Neural cell (in vitro differentiated cells): ENCODE measurements at regions not wholly inside any gene's neighbourhood (a gene's known extent, or its start where the extent isn't known, plus 50 kb on each side); places are given as distances from the start of the nearest gene placed in this dataset.

Experiments
- H2AFZ ChIP-seq: fragments of 200-600, 300-800 bp; sonication (generic), shearing (Covaris generic); 2 replicates; pipeline ENCODE4 v1.6.0; 2014; ENCODE audit warnings: low read depth, mild to moderate bottlenecking, antibody characterized with exemption, low read length, moderate library complexity
- H3F3A ChIP-seq: fragments of 200-600 bp; shearing (Covaris generic); 2 replicates; pipeline ENCODE4 v1.6.1; 2016; ENCODE audit warnings: mild to moderate bottlenecking, moderate library complexity, mixed read lengths, antibody characterized with exemption, low read length; ENCODE audit not compliant: insufficient read depth, poor library complexity, severe bottlenecking
- H3K27ac ChIP-seq: fragments of 200-600, 300-800 bp; sonication (generic), shearing (Covaris generic); 2 replicates; pipeline ENCODE4 v1.5.1; 2014; ENCODE audit warnings: mild to moderate bottlenecking, low read length, moderate library complexity
- H3K27me3 ChIP-seq: fragments of 300-800, 200-600 bp; sonication (generic), shearing (Covaris generic); 2 replicates; pipeline ENCODE4 v1.6.0; 2014; ENCODE audit warnings: mild to moderate bottlenecking, low read depth, low read length, moderate library complexity; ENCODE audit not compliant: insufficient read depth
- H3K36me3 ChIP-seq: fragments of 300-800, 200-600 bp; sonication (generic), shearing (Covaris generic); 2 replicates; pipeline ENCODE4 v1.5.1; 2014; ENCODE audit warnings: mild to moderate bottlenecking, antibody characterized with exemption, low read length, moderate library complexity; ENCODE audit not compliant: insufficient read depth
- H3K4me2 ChIP-seq: fragments of 300-800, 200-600 bp; sonication (generic), shearing (Covaris generic); 2 replicates; pipeline ENCODE4 v1.6.0; 2014; ENCODE audit warnings: mild to moderate bottlenecking, low read length
- H3K4me3 ChIP-seq: fragments of 300-800, 200-600 bp; sonication (generic), shearing (Covaris generic); 2 replicates; pipeline ENCODE4 v1.5.1; 2014; ENCODE audit warnings: mild to moderate bottlenecking, low read length, moderate library complexity
- H3K79me2 ChIP-seq: fragments of 200-600 bp; shearing (Covaris generic); replicated peaks from 2 replicates; pipeline ENCODE4 v1.6.0; 2014; ENCODE audit warnings: mild to moderate bottlenecking, low read length, moderate library complexity; ENCODE audit not compliant: insufficient read depth
- H3K9ac ChIP-seq: fragments of 300-800, 200-600 bp; sonication (generic), shearing (Covaris generic); 2 replicates; pipeline ENCODE4 v1.6.1; 2016; ENCODE audit warnings: mild to moderate bottlenecking, low read length, mixed read lengths
- H3K9me2 ChIP-seq: fragments of 200-600 bp; shearing (Covaris generic); 2 replicates; pipeline ENCODE4 v1.6.1; 2016; ENCODE audit warnings: mild to moderate bottlenecking, low read length, mixed read lengths; ENCODE audit not compliant: insufficient read depth
- H3K9me3 ChIP-seq: fragments of 200-600, 300-800 bp; sonication (generic), shearing (Covaris generic); 2 replicates; pipeline ENCODE4 v1.6.1; 2016; ENCODE audit warnings: mild to moderate bottlenecking, mixed run types, low read length, moderate library complexity, mixed read lengths
- H4K20me1 ChIP-seq: fragments of 200-600 bp; shearing (Covaris generic); 2 replicates; pipeline ENCODE4 v1.6.1; 2016; ENCODE audit warnings: mild to moderate bottlenecking, mixed run types; ENCODE audit not compliant: insufficient read depth
- CTCF ChIP-seq: fragments of 450-650 bp; IDR thresholded peaks from 2 replicates; pipeline ENCODE4 v1.5.1; 2014; ENCODE audit warnings: antibody characterized with exemption, mild to moderate bottlenecking, moderate library complexity; ENCODE audit not compliant: poor library complexity, severe bottlenecking
- EP300 ChIP-seq: fragments of 450-650 bp; conservative IDR thresholded peaks from 2 replicates; pipeline ENCODE4 v1.6.1; 2014; ENCODE audit warnings: antibody characterized with exemption, mild to moderate bottlenecking, moderate library complexity; ENCODE audit not compliant: poor library complexity, severe bottlenecking
- EZH2 ChIP-seq: fragments of 200-600, 300-800 bp; shearing (Covaris generic), sonication (generic); IDR thresholded peaks from 2 replicates; pipeline ENCODE4 v1.6.1; 2014; ENCODE audit warnings: antibody characterized with exemption, low read length, borderline replicate concordance, mild to moderate bottlenecking; ENCODE audit not compliant: insufficient read depth, poor library complexity, severe bottlenecking
- MXI1 ChIP-seq: fragments of 450-650 bp; conservative IDR thresholded peaks from 2 replicates; pipeline ENCODE4 v1.6.1; 2014; ENCODE audit warnings: antibody characterized with exemption, mild to moderate bottlenecking; ENCODE audit not compliant: poor library complexity, severe bottlenecking
- POLR2AphosphoS5 ChIP-seq: IDR thresholded peaks from 2 replicates; pipeline ENCODE4 v1.6.1; 2012
- RAD21 ChIP-seq: fragments of 450-650 bp; conservative IDR thresholded peaks from 2 replicates; pipeline ENCODE4 v1.6.1; 2014; ENCODE audit warnings: antibody characterized with exemption, mild to moderate bottlenecking, moderate library complexity
- REST ChIP-seq: IDR thresholded peaks from 2 replicates; pipeline ENCODE4 v1.6.1; 2012; ENCODE audit warnings: borderline replicate concordance
- SMC3 ChIP-seq: fragments of 450-650 bp; conservative IDR thresholded peaks from 2 replicates; pipeline ENCODE4 v1.6.1; 2014; ENCODE audit warnings: antibody characterized with exemption, mild to moderate bottlenecking, moderate library complexity; ENCODE audit not compliant: poor library complexity
- TAF1 ChIP-seq: IDR thresholded peaks from 2 replicates; pipeline ENCODE4 v1.6.1; 2012; ENCODE audit warnings: low read depth

DNA sequence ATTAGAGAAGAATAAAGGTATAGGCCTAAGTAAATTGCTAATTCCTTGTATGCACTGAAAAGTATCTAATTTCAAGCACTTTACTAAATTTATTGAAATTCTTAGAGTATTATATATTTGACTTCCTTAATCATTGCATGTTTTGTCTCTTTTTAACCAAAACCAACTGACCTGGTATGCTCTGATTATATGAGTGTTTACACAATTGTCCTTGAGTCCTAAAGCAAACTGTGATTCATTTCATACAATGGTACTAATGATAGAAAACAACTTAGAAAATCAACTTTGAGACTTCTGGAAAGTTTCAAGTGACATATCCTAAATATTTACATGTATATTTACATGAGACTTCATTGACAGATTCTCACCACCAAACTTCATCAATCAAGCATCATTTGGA lies 1177.1 kb downstream of the ADGRL3 start:
- H3K4me3 ChIP-seq, result no peak overlapping the region
- H4K20me1 ChIP-seq, result no peaks in the 10 kb centered on the region
- no peaks in the 10 kb centered on the region for H3K36me3 ChIP-seq
- H3K9me3 ChIP-seq, result no peaks in the 10 kb centered on the region
- no peak overlapping the region for H3K4me2 ChIP-seq
- no peaks in the 10 kb centered on the region for H3K79me2 ChIP-seq
- no peaks in the 10 kb centered on the region for H3K9me2 ChIP-seq
- TF ChIP-seq RAD21, result no peak
- H3K27ac ChIP-seq, result no peak overlapping the region
- no peak overlapping the region for H3K9ac ChIP-seq
- H3K27me3 ChIP-seq, result no peaks in the 10 kb centered on the region
- H3F3A ChIP-seq, result no peaks in the 10 kb centered on the region
- no peak overlapping the region for H2AFZ ChIP-seq

GRCh38 chr4:62366939-62367338 lies 1166.8 kb downstream of the ADGRL3 start:
- no peaks in the 10 kb centered on the region for H4K20me1 ChIP-seq
- TF ChIP-seq TAF1 (no peak), MXI1 (no peak), EZH2 (no peak), POLR2AphosphoS5 (no peak), SMC3 (no peak), CTCF (no peak), REST (no peak), EP300 (no peak), RAD21 (no peak)
- no peaks in the 10 kb centered on the region for H3K9me2 ChIP-seq
- no peaks in the 10 kb centered on the region for H3K36me3 ChIP-seq
- no peaks in the 10 kb centered on the region for H3K9me3 ChIP-seq
- H3K27ac ChIP-seq, result no peak overlapping the region
- no peaks in the 10 kb centered on the region for H3F3A ChIP-seq
- H3K27me3 ChIP-seq, result no peaks in the 10 kb centered on the region
- no peak overlapping the region for H2AFZ ChIP-seq
- no peaks in the 10 kb centered on the region for H3K79me2 ChIP-seq
- H3K4me3 ChIP-seq, result no peak overlapping the region
- no peak overlapping the region for H3K4me2 ChIP-seq
- no peak overlapping the region for H3K9ac ChIP-seq

DNA sequence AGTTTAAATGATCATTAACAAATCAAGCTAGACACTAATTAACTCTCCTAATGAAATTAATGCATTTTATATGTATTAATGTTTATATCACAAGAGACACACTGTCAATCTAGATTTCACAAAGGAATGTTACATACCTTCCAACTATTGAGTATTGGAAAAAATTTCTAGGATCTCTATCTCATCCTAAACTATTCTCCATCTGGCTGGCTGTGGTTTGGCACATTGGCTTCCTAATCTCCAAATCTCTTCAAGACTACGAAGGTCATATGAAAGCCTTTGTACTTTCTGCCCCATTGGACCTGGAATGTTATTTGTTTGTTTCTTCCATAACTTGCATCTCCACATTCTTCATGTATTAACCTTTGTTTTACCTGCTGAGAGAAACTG lies 1160.0 kb downstream of the ADGRL3 start:
- H4K20me1 ChIP-seq, result no peaks in the 10 kb centered on the region
- H3K36me3 ChIP-seq, result no peaks in the 10 kb centered on the region
- no peak overlapping the region for H2AFZ ChIP-seq
- no peaks in the 10 kb centered on the region for H3K9me3 ChIP-seq
- no peak overlapping the region for H3K4me3 ChIP-seq
- no peaks in the 10 kb centered on the region for H3K79me2 ChIP-seq
- no peaks in the 10 kb centered on the region for H3F3A ChIP-seq
- H3K27me3 ChIP-seq, result no peaks in the 10 kb centered on the region
- no peak overlapping the region for H3K4me2 ChIP-seq
- H3K27ac ChIP-seq, result no peak overlapping the region
- no peaks in the 10 kb centered on the region for H3K9me2 ChIP-seq
- TF ChIP-seq EP300 (no peak), TAF1 (no peak), CTCF (no peak), REST (no peak), SMC3 (no peak), POLR2AphosphoS5 (no peak), RAD21 (no peak), MXI1 (no peak), EZH2 (no peak)
- no peak overlapping the region for H3K9ac ChIP-seq
